Heart right ventricle (tissue), 16 donors: ENCODE measurements at regions not wholly inside any gene's neighbourhood (a gene's known extent, or its start where the extent isn't known, plus 50 kb on each side); places are given as distances from the start of the nearest gene placed in this dataset.

Source experiments
- ATAC-seq, 8 donors: fragments of 200-7000 bp; cut with Tn5 transposase; one replicate each; pipeline ENCODE4 v1.9.1; 2020; ENCODE audit warnings: mild to moderate bottlenecking in 8 of 8, moderate library complexity in 8 of 8, moderate number of reproducible peaks in 1 of 8
- DNase-seq, 2 donors: peaks; one replicate each; pipeline ENCODE4 v3.0.0-alpha.2; 2020
- H3K27ac ChIP-seq, 10 donors: fragments of 200-600 bp; sonication (generic) in 2 of 10; one replicate each; pipeline versions ENCODE4 v1.5.0 to v1.8.0; 2020 to 2022; ENCODE audit warnings: mild to moderate bottlenecking in 3 of 10
- H3K27me3 ChIP-seq, 7 donors: fragments of 200-600 bp; one replicate each; pipeline ENCODE4 v1.8.0; 2021 to 2022; ENCODE audit warnings: mild to moderate bottlenecking in 2 of 7
- H3K36me3 ChIP-seq, 9 donors: fragments of 200-600 bp; sonication (generic) in 1 of 9; one replicate each; pipeline versions ENCODE4 v1.5.0 to v1.8.0; 2020 to 2022; ENCODE audit warnings: mild to moderate bottlenecking in 2 of 9
- H3K4me1 ChIP-seq, 9 donors: fragments of 200-600 bp; sonication (generic) in 1 of 9; one replicate each; pipeline versions ENCODE4 v1.5.0 to v1.8.0; 2020 to 2022; ENCODE audit warnings: mild to moderate bottlenecking in 4 of 9
- H3K4me3 ChIP-seq, 10 donors: fragments of 200-600 bp; sonication (generic) in 2 of 10; one replicate each; pipeline versions ENCODE4 v1.5.0 to v1.8.0; 2020 to 2022; ENCODE audit warnings: mild to moderate bottlenecking in 7 of 10, moderate library complexity in 2 of 10
- H3K9me3 ChIP-seq, 11 donors: fragments of 200-600 bp in 10 of 11; sonication (generic) in 2 of 11; one replicate each; pipeline versions ENCODE4 v1.5.0 to v1.8.0; 2013 to 2022; ENCODE audit warnings: mild to moderate bottlenecking in 2 of 11, control low read depth in 1 of 11, moderate library complexity in 1 of 11
- WGBS, 2 donors: extraction: QIAGEN DNeasy Blood & Tissue Kit; methylation state at CpG; one replicate each; pipeline ENCODE4 v1.1.7; 2013; ENCODE audit warnings: inconsistent platforms in 1 of 2; 5-methylcytosine and 5-hydroxymethylcytosine counted together
- intact Hi-C, 10 donors: fragments of 100-400 bp; cut with DNase I; formaldehyde crosslinking; loops; one replicate each; pipeline versions ENCODE4 v1.11.1 to v1.14.2; 2022
- TF ChIP-seq, protein P1 (sequence below), 9 donors: fragments of 200-600 bp; sonication (generic) in 2 of 9; IDR thresholded peaks; one replicate each; pipeline versions ENCODE4 v1.5.0 to v1.8.0; 2021 to 2022; ENCODE audit warnings: antibody characterized with exemption in 9 of 9, mild to moderate bottlenecking in 5 of 9, moderate library complexity in 1 of 9
- donor health status: Arrhythmogenic right ventricular cardiomyopathy.
- donor health status: ischemic (EF 13 %, LVEDD 7.1; RV severe dilation, severe dysfunction).
- donor health status: healthy with polysubstance abuse.
- donor health status: DM: no; HTN: yes; CAD: no.
- donor health status: DM: no; HTN: no; CAD: no.
- donor health status: ischemic (EF 25% LVEDD 6.9; RV normal size, moderate dysfunction).
- donor health status: ischemic (EF 25% LVEDD 5.7; RV mildly dilated, moderate dysfunction).
- donor health status: healthy.
- donor health status: DM: yes; HTN: yes; CAD: no.
- donor health status: Ischemic cardiomyopathy.
- donor health status: ischemic (EF 35%, LVEDD 5.7; RV mildly dilated, moderate dysfunction).
- donor health status: nonischemic (EF 11% LVEDD 7.7; RV severe dilation, severe dysfunction).
- donor health status: DM: yes; HTN: yes; CAD: no.
- donor health status: PGD.
- donor health status: ischemic (EF 29% LVEDD 5.4; RV normal size, mild dysfunction).
- donor health status: nonischemic (EF 23%, LVEDD 6.1; RV moderate dilation, normal function).

GRCh38 chr12:126558810-126559209 is 1493.6 kb downstream of the AACS start:
- H3K4me3 ChIP-seq: no peak overlapping the region
- 71 to 76% methylated on average over 3 of the region's 3 CpGs for WGBS, 2 donors
- TF ChIP-seq, protein P1, sequence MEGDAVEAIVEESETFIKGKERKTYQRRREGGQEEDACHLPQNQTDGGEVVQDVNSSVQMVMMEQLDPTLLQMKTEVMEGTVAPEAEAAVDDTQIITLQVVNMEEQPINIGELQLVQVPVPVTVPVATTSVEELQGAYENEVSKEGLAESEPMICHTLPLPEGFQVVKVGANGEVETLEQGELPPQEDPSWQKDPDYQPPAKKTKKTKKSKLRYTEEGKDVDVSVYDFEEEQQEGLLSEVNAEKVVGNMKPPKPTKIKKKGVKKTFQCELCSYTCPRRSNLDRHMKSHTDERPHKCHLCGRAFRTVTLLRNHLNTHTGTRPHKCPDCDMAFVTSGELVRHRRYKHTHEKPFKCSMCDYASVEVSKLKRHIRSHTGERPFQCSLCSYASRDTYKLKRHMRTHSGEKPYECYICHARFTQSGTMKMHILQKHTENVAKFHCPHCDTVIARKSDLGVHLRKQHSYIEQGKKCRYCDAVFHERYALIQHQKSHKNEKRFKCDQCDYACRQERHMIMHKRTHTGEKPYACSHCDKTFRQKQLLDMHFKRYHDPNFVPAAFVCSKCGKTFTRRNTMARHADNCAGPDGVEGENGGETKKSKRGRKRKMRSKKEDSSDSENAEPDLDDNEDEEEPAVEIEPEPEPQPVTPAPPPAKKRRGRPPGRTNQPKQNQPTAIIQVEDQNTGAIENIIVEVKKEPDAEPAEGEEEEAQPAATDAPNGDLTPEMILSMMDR (IDR thresholded peaks at IDR 0.05): no peak
- H3K27ac ChIP-seq: no peak overlapping the region
- ATAC-seq (no peak), DNase-seq (no peak)
- H3K36me3 ChIP-seq: no peaks in the 10 kb centered on the region
- intact Hi-C loops: no loop called here
- no peaks in the 10 kb centered on the region for H3K4me1 ChIP-seq
- peaks cover 0 to 5% (median 0%) of the 10 kb centered on the region in 7 donors for H3K27me3 ChIP-seq
- peaks cover 0 to 4% (median 0%) of the 10 kb centered on the region in 11 donors for H3K9me3 ChIP-seq

- 87 to 88% methylated on average over 18 of the region's 18 CpGs for WGBS, 2 donors
- H3K36me3 ChIP-seq: no peaks in the 10 kb centered on the region
- intact Hi-C loops: loop anchor here in 1 of 10 donors (5.0 kb wide), 1 partner anchor 1350 kb away; no protein-coding TSS in a partner anchor
- peaks cover 0 to under 1% (median 0%) of the 10 kb centered on the region in 7 donors for H3K27me3 ChIP-seq
- peaks cover 0 to 7% (median 0%) of the 10 kb centered on the region in 11 donors for H3K9me3 ChIP-seq
- TF ChIP-seq, protein P1 (IDR thresholded peaks at IDR 0.05): no peak
- no peak overlapping the region for H3K27ac ChIP-seq
- ATAC-seq: no peak
- no peak for DNase-seq
- H3K4me3 ChIP-seq: no peak overlapping the region
- H3K4me1 ChIP-seq: no peaks in the 10 kb centered on the region
Observed at GRCh38 chr12:126567016-126567415, 1501.8 kb downstream of the AACS start.

DNA sequence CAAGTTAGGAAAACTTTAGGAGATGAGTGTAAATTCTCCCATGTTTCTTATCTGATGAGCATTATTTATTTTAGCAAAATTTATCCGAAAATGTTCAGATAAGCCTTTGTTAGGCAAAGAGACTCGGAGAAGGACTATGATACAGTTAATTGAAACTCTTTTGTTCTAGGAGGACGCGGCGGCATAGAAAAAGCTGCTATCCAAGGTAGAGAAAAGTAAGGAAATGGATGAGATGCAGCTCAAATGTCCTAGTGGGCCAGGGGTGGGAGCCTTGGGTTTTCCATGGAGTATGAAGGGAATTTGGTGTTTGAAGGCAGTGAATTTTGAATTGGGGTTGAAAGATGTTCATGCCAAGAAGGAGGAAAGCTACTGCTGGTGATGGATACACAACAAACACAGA is 1504.5 kb downstream of the AACS start:
- no peaks in the 10 kb centered on the region for H3K36me3 ChIP-seq
- 72 to 85% methylated on average over 5 of the region's 5 CpGs for WGBS, 2 donors
- H3K27me3 ChIP-seq: no peaks in the 10 kb centered on the region
- intact Hi-C loops: loop anchor here in 1 of 10 donors (5.0 kb wide), 1 partner anchor 1352 kb away; no protein-coding TSS in a partner anchor
- ATAC-seq: no peak
- H3K27ac ChIP-seq: no peak overlapping the region
- H3K4me1 ChIP-seq: no peaks in the 10 kb centered on the region
- TF ChIP-seq, protein P1 (IDR thresholded peaks at IDR 0.05): no peak
- H3K9me3 ChIP-seq: peaks cover 0 to 7% (median 0%) of the 10 kb centered on the region in 11 donors
- DNase-seq: no peak
- no peak overlapping the region for H3K4me3 ChIP-seq

GRCh38 chr12:126570566-126570965 is 1505.3 kb downstream of the AACS start:
- Histone ChIP-seq H3K4me1 (no peaks in the 10 kb centered on the region), H3K27me3 (no peaks in the 10 kb centered on the region), H3K27ac (no peak overlapping the region), H3K4me3 (no peak overlapping the region), H3K36me3 (no peaks in the 10 kb centered on the region), H3K9me3 (peaks cover 0 to 7% (median 0%) of the 10 kb centered on the region in 11 donors)
- WGBS, 2 donors: 45 to 60% methylated on average over 3 of the region's 3 CpGs
- ATAC-seq (no peak), DNase-seq (no peak)
- intact Hi-C loops: no loop called here
- TF ChIP-seq, protein P1 (IDR thresholded peaks at IDR 0.05): no peak
